Activated CD4-positive, alpha-beta T cell treated with anti-CD3 and anti-CD28 coated beads, Interleukin-2, amount 10 ng/mL, durations not matched to agents 24 days and 14 days (primary cell): ENCODE measurements at regions not wholly inside any gene's neighbourhood (a gene's known extent, or its start where the extent isn't known, plus 50 kb on each side); places are given as distances from the start of the nearest gene placed in this dataset.
"Not testable (repeated sequence)": the region's sequence is repeated elsewhere in the genome, so short reads cannot be mapped to it uniquely, and the experiment has no call there.

Experiments used
- DNase-seq: peaks from one replicate; pipeline ENCODE4 v3.0.0; 2022
- H3K27ac Mint-ChIP-seq: one replicate; pipeline ENCODE4 v1.8.0; 2022; ENCODE audit warnings: mild to moderate bottlenecking, mixed read lengths
- H3K27me3 Mint-ChIP-seq: one replicate; pipeline ENCODE4 v1.8.0; 2022; ENCODE audit warnings: mixed read lengths
- H3K36me3 Mint-ChIP-seq: one replicate; pipeline ENCODE4 v1.8.0; 2022; ENCODE audit warnings: low read depth, mild to moderate bottlenecking, mixed read lengths
- H3K4me1 Mint-ChIP-seq: one replicate; pipeline ENCODE4 v1.8.0; 2021; ENCODE audit warnings: mixed read lengths
- H3K4me3 Mint-ChIP-seq: one replicate; pipeline ENCODE4 v1.8.0; 2022; ENCODE audit warnings: mild to moderate bottlenecking, moderate library complexity, mixed read lengths
- H3K9me3 Mint-ChIP-seq: one replicate; pipeline ENCODE4 v1.8.0; 2021; ENCODE audit warnings: mixed read lengths
- intact Hi-C: fragments of 100-400 bp; cut with micrococcal nuclease; formaldehyde crosslinking; loops from one replicate; pipeline ENCODE4 v1.15.1; 2023

DNA sequence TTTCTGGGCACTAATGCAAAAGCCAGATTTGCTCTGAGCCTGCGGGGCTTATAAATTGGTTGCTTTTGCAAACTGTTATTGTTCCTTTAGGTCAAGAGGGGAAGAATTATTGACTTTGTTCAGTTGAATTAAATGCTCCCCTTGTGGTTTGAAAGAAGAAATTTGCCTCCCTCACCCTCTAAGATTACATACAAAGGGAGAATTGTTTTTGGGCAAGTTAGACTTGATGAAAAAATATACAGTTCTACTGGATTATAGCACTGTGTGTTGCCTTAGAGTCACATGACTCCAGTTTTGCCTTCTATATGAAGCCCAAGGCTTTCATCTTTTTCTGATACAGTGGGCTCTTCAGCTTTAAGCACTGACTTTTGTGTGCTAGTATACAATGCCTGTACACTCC is 1265.8 kb upstream of the LRRTM3 start:
- H3K4me1 Mint-ChIP-seq, result no peaks in the 10 kb centered on the region
- no peak overlapping the region for H3K27ac Mint-ChIP-seq
- no peaks in the 10 kb centered on the region for H3K36me3 Mint-ChIP-seq
- no peaks in the 10 kb centered on the region for H3K27me3 Mint-ChIP-seq
- no peaks in the 10 kb centered on the region for H3K9me3 Mint-ChIP-seq
- intact Hi-C loops, result no loop called here
- H3K4me3 Mint-ChIP-seq, result no peak overlapping the region
- no peak for DNase-seq

DNA sequence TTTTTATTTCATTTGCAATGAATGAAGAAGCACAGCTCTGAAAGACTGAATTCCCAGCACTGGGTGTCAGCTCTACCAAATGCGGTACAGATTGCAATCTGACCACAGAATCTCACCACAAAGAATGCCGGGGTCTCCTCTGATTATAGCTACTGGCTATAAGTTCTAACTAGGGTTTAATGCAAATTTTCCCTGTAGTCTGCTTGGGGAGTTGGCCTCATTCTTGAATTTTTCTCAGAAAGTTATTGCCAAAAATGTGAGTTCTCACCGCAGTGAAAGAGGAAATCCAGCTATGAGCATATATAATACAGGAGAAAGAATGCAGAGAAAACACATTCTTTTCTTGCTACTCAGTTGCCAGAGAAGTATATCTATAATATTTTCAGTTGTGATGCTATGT is 1255.7 kb upstream of the LRRTM3 start:
- H3K9me3 Mint-ChIP-seq, result no peaks in the 10 kb centered on the region
- intact Hi-C loops, result no loop called here
- no peak overlapping the region for H3K4me3 Mint-ChIP-seq
- no peaks in the 10 kb centered on the region for H3K36me3 Mint-ChIP-seq
- H3K27me3 Mint-ChIP-seq, result no peaks in the 10 kb centered on the region
- H3K27ac Mint-ChIP-seq, result no peak overlapping the region
- no peaks in the 10 kb centered on the region for H3K4me1 Mint-ChIP-seq
- no peak for DNase-seq

DNA sequence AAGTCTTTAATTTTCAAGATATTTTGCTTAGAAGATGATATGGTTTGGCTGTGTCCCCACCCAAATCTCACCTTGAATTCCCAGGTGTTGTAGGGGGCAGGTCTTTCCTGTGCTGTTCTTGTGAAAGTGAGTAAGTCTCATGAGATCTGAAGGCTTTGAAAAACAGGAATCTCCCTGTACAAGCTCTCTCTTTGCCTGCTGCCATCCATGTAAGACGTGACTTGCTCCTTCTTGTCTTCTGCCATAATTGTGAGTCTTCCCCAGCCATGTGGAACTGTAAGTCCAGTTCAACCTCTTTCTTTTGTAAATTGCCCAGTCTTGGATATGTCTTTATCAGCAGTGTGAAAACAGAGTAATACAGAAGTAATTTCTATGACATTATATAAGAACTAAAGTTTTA is 1255.2 kb upstream of the LRRTM3 start:
- H3K27ac Mint-ChIP-seq, DNase-seq, intact Hi-C loops, H3K4me3 Mint-ChIP-seq, H3K4me1 Mint-ChIP-seq, H3K27me3 Mint-ChIP-seq, H3K36me3 Mint-ChIP-seq, H3K9me3 Mint-ChIP-seq: not testable (repeated sequence)

DNA sequence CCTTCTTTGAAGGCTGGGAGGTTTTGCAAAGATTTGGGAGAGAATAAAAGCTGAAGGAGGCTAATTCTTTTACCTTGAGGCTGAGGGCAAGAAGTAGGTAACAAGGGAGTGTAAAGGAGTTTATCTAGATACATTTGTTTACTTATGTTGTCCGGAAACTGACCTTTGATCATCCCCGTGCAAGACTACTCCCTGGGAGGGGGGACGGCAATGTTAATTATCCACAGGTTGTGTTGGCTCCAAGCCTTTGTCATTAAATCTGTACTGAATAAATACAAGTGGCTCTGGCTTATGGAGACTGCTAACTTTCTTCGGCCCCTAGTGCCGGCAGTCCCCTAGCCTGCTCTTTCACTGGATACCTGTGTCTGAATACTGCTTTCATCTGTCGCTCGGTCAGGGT is 1250.6 kb upstream of the LRRTM3 start:
- no peak overlapping the region for H3K27ac Mint-ChIP-seq
- H3K9me3 Mint-ChIP-seq, result no peaks in the 10 kb centered on the region
- no peaks in the 10 kb centered on the region for H3K4me1 Mint-ChIP-seq
- no peak overlapping the region for H3K4me3 Mint-ChIP-seq
- H3K36me3 Mint-ChIP-seq, result no peaks in the 10 kb centered on the region
- intact Hi-C loops, result no loop called here
- no peak for DNase-seq
- H3K27me3 Mint-ChIP-seq, result no peaks in the 10 kb centered on the region

DNA sequence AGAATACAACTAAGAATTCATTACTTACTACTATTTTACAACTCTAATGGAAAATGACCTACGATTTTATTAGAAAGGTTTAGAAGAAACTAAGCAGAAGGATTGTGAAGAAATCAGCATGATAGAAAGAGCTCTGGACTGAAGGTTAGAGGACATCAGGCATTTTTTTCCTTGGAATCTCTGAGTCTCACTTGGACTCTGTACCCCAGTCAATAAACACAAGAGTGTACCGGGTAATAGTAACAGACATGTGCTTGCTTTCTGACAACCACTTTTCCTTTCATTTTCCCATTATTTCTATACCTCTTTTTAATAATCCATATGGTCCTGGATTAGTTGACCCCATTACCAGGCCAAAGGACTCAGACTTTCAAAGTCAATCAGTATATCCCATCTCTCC is 1240.9 kb upstream of the LRRTM3 start:
- intact Hi-C loops, result no loop called here
- no peak for DNase-seq
- Mint-ChIP-seq H3K27ac (no peak overlapping the region), H3K27me3 (no peaks in the 10 kb centered on the region), H3K36me3 (no peaks in the 10 kb centered on the region), H3K4me3 (no peak overlapping the region), H3K9me3 (no peaks in the 10 kb centered on the region), H3K4me1 (no peaks in the 10 kb centered on the region)

DNA sequence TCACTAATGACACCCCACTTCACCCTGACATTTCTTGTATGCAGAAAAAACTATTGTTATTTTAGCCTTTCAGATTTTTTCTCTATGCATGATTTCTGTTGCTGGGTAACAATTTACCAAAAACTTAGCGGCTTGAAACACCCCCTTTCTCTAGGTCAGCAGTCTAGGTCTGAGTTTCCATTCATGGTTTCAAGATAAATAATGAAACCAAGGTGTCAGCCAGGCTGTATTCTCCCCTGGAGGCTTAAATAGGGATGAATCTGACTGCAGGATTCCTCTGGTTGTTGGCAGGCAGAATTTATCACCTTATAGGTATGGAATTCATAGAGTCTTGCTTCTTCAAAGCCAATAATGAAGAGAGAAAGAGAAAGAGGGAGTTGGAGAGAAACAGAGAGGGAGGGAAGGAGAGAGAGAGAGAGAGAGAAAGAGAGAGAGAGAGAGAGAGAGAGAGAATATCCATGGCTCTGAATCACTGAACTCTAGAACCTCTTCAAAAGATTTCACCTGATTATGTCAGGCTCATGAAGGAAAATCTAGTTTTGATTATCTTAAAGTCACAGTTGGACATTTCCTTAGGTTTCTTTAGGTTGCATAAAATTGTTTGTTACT is 1224.6 kb upstream of the LRRTM3 start:
- no peak overlapping the region for H3K27ac Mint-ChIP-seq
- no peak for DNase-seq
- H3K27me3 Mint-ChIP-seq, result no peaks in the 10 kb centered on the region
- no peaks in the 10 kb centered on the region for H3K36me3 Mint-ChIP-seq
- intact Hi-C loops, result no loop called here
- no peaks in the 10 kb centered on the region for H3K4me1 Mint-ChIP-seq
- H3K4me3 Mint-ChIP-seq, result no peak overlapping the region
- no peaks in the 10 kb centered on the region for H3K9me3 Mint-ChIP-seq

DNA sequence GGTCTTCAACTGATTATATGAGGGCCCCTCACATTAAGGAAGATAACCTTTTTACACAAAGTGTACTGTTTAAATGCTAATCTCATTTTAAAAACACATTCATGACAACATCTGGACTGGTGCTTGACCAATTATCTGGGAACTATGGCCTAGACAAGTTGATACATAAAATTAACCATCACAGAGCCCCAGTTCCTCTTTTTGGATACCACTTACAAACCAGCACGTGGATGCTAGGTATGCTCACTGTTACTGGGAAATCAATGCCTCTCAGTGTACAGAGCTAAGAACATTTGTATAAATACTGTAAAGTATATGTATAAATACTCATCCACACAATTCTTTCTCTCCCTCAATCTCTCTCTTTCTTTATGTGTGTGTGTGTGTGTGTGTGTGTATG is 1217.8 kb upstream of the LRRTM3 start:
- intact Hi-C loops, result no loop called here
- no peaks in the 10 kb centered on the region for H3K4me1 Mint-ChIP-seq
- no peak overlapping the region for H3K4me3 Mint-ChIP-seq
- no peak for DNase-seq
- H3K27ac Mint-ChIP-seq, result no peak overlapping the region
- H3K9me3 Mint-ChIP-seq, result no peaks in the 10 kb centered on the region
- H3K27me3 Mint-ChIP-seq, result no peaks in the 10 kb centered on the region
- no peaks in the 10 kb centered on the region for H3K36me3 Mint-ChIP-seq

DNA sequence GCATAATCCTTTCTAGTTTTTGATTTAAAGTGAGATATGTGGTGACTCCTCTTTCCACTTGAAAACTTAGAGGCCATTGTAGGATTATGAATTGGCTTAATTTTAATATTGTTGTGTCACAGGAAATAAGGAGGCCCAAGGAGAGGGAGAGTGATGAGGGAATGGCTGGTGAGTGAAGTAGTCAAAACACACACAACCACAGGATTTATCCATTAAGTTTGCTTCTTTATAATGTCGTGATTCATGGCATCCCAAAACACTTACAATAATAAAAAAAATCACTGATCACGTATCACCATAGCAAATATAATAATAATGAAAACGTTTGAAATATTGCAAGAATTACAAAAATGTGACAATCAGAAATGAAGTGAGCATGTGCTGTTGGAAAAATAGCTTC is 1215.5 kb upstream of the LRRTM3 start:
- Mint-ChIP-seq H3K4me1 (no peaks in the 10 kb centered on the region), H3K36me3 (no peaks in the 10 kb centered on the region), H3K27ac (no peak overlapping the region), H3K9me3 (no peaks in the 10 kb centered on the region), H3K27me3 (no peaks in the 10 kb centered on the region), H3K4me3 (no peak overlapping the region)
- no peak for DNase-seq
- intact Hi-C loops, result no loop called here

DNA sequence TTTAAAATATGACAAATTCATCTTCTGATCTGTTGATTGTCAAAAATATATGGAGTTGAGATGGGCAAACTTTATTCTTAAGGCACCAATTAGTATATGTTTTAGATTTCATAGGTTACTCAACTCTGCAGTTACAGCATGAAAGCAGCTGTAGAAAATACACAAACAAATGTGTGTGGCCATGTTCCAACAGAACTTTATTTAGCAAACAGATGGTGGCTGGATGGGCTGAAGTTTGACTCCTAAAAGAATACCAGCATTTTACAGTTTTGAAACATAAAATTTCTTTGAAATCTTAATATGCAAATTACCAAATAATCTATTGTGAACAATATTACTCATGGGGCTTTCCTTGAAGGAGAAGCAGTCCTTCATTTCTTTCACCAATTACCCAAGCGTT is 1206.0 kb upstream of the LRRTM3 start:
- intact Hi-C loops, result no loop called here
- no peak for DNase-seq
- H3K4me1 Mint-ChIP-seq, result no peaks in the 10 kb centered on the region
- no peaks in the 10 kb centered on the region for H3K27me3 Mint-ChIP-seq
- H3K27ac Mint-ChIP-seq, result no peak overlapping the region
- no peak overlapping the region for H3K4me3 Mint-ChIP-seq
- H3K9me3 Mint-ChIP-seq, result peaks cover 3% of the 10 kb centered on the region
- no peaks in the 10 kb centered on the region for H3K36me3 Mint-ChIP-seq

DNA sequence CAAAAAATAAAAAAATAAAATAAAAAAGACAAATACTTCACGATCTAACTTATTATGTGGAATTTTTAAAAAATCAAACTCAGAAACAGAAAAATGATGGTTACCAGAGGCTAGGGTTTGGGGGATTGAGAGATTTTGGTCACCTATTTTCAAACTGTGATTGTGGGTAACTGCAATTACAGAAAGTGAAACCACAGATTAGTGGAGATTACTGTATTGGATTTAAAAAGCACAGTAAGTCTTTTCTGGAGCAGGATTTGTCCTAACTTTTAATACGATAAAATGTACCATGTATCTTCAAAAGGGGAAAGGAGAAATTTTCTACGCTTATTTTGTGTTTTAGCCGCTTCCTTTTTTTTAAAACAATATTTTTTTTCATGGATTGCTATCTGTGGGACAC is 1204.9 kb upstream of the LRRTM3 start:
- intact Hi-C loops, result no loop called here
- no peaks in the 10 kb centered on the region for H3K4me1 Mint-ChIP-seq
- no peak overlapping the region for H3K4me3 Mint-ChIP-seq

DNA sequence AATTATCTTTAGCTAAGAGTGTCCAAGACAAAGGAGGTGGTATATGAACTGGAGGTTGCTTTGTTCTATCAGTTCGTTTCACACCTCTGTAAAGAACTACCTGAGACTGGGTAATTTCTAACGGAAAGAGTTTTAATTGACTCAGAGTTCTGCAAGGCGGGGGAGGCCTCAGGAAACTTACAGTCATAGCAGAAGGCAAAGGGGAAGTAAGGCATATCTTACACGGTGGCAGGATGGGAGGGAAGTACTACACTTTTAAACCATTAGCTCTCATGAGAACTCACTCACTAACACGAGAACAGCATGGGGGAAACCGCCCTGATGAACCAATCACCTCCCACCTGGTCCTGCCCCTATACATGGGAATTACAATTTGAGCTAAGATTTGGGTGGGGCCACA is 1202.3 kb upstream of the LRRTM3 start:
- no peak for DNase-seq
- intact Hi-C loops, result no loop called here
- Mint-ChIP-seq H3K27ac (no peak overlapping the region), H3K4me1 (no peaks in the 10 kb centered on the region), H3K36me3 (no peaks in the 10 kb centered on the region), H3K4me3 (no peak overlapping the region), H3K9me3 (peaks cover 3% of the 10 kb centered on the region), H3K27me3 (no peaks in the 10 kb centered on the region)

More for the DNA sequence above, 1204.9 kb upstream of the LRRTM3 start:
- no peak for DNase-seq
- Mint-ChIP-seq H3K27ac (no peak overlapping the region), H3K9me3 (peaks cover 3% of the 10 kb centered on the region), H3K27me3 (no peaks in the 10 kb centered on the region), H3K36me3 (no peaks in the 10 kb centered on the region)

DNA sequence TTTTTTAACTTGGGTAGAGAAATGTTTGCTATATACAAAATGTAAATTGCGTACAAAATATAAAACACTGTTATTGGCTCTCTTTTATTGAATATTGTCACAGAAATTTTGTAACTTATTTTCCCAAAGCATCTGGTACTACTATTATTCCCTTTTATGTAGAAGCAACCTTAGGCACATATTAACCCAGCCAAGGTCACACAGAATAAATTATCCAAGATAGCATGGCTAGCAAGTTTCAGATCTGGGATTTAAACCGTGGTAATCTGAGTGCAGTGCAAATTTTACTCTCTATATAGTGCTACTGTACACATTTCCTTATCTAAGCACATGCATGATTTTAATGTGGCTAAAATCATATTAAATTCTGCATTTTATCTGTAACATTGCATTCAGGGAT is 1190.5 kb upstream of the LRRTM3 start:
- Mint-ChIP-seq H3K9me3 (no peaks in the 10 kb centered on the region), H3K27ac (no peak overlapping the region), H3K27me3 (no peaks in the 10 kb centered on the region), H3K4me1 (no peaks in the 10 kb centered on the region), H3K4me3 (no peak overlapping the region), H3K36me3 (no peaks in the 10 kb centered on the region)
- intact Hi-C loops, result no loop called here
- DNase-seq, result no peak

DNA sequence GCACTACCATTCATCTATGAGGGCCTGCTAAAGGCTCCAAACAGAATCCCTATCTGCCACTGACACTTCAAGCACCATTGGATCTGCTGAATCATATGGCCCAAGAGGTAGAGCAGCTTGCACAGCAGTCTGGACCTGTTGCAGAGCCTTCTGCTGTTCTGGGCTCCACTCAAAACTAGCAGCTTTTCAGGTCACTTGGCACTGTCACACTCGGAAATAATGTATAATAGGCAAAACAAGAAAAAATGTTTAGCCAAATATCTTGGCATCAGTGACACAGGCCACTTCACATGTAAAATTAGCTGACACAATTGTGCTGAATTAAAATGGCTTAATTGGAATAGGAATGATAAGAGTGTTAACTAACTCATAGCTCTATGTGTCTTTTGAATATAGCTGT is 1182.9 kb upstream of the LRRTM3 start:
- Mint-ChIP-seq H3K4me3 (no peak overlapping the region), H3K4me1 (no peaks in the 10 kb centered on the region), H3K27me3 (no peaks in the 10 kb centered on the region), H3K27ac (no peak overlapping the region), H3K9me3 (no peaks in the 10 kb centered on the region), H3K36me3 (no peaks in the 10 kb centered on the region)
- intact Hi-C loops, result no loop called here
- no peak for DNase-seq

DNA sequence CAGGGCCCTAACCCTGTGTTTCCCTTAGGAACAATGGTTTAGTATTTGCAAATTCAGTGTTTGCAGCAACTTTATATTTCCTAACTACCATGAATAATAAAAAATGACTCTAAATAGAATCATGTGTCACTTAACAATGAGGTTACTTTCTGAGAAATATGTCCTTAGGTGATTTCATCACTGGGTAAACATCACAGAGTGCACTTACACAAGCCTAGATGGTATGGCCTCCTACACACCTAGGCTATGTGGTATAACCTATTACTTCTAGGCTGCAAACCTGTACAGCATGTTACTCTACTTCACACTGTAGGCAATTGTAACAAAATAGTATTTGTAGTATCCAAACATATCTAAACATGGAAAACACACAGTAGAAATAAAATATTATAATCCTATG is 1174.6 kb upstream of the LRRTM3 start:
- intact Hi-C loops, result no loop called here
- Mint-ChIP-seq H3K4me3 (no peak overlapping the region), H3K27ac (no peak overlapping the region), H3K36me3 (no peaks in the 10 kb centered on the region), H3K27me3 (no peaks in the 10 kb centered on the region), H3K4me1 (no peaks in the 10 kb centered on the region), H3K9me3 (no peaks in the 10 kb centered on the region)
- DNase-seq, result no peak

DNA sequence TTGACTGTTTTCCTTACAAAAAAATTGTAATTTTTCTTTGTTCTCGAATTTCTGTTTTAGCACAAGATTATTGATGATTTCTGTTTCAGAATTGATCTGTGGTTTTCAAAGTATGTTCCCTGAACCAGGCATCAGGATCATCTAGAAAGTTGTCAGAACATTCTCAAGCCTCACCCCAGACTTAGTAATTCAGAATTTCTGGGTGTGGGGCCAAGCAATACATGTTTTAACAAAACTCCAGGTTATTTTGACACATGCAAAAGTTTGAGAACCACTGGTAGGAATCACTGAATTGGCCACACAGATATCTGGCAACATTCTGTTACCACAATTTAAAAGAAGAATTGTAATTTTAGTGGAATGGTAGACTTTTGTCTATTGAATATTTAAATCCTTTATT is 1173.9 kb upstream of the LRRTM3 start:
- intact Hi-C loops, result no loop called here
- H3K4me1 Mint-ChIP-seq, result no peaks in the 10 kb centered on the region
- DNase-seq, result no peak
- H3K4me3 Mint-ChIP-seq, result no peak overlapping the region
- no peak overlapping the region for H3K27ac Mint-ChIP-seq
- H3K36me3 Mint-ChIP-seq, result no peaks in the 10 kb centered on the region
- H3K9me3 Mint-ChIP-seq, result no peaks in the 10 kb centered on the region
- H3K27me3 Mint-ChIP-seq, result no peaks in the 10 kb centered on the region
